HEK293 (cell line): ENCODE measurements at regions not wholly inside any gene's neighbourhood (a gene's known extent, or its start where the extent isn't known, plus 50 kb on each side); places are given as distances from the start of the nearest gene placed in this dataset.

ENCODE experiments used
- ATF2 ChIP-seq: fragments of 450-650 bp; formaldehyde crosslinking; IDR thresholded peaks from 2 replicates; pipeline ENCODE4 v1.5.1; 2016; ENCODE audit warnings: missing biosample characterization, missing genetic modification characterization, low read depth
- YY1 ChIP-seq: fragments of 450-650 bp; formaldehyde crosslinking; IDR thresholded peaks from 2 replicates; pipeline ENCODE4 v1.5.1; 2018; ENCODE audit warnings: missing biosample characterization, missing genetic modification characterization

- TF ChIP-seq YY1 (tag by site-specific recombination) = no peak
- TF ChIP-seq ATF2 (tag by site-specific recombination) = no peak
Observed at GRCh38 chr18:42548493-42548892, 567.0 kb downstream of the RIT2 start.
